HepG2 (cell line): ENCODE measurements at regions not wholly inside any gene's neighbourhood (a gene's known extent, or its start where the extent isn't known, plus 50 kb on each side); places are given as distances from the start of the nearest gene placed in this dataset.

Experiments used
- DPF2 ChIP-seq: sonication (generic); formaldehyde crosslinking; IDR thresholded peaks from 2 replicates; pipeline ENCODE4 v1.4.0; 2020; ENCODE audit warnings: mild to moderate bottlenecking, low read depth, missing genetic modification reagents, borderline replicate concordance
- HNRNPUL1 ChIP-seq: fragments of 200-400 bp; formaldehyde crosslinking; IDR thresholded peaks from 2 replicates; pipeline ENCODE4 v1.6.1; 2017; ENCODE audit warnings: low read depth, mild to moderate bottlenecking, low read length, moderate library complexity
- JUND ChIP-seq: sonication (generic); formaldehyde crosslinking; IDR thresholded peaks from 2 replicates; pipeline ENCODE4 v1.8.0; 2022; ENCODE audit warnings: mild to moderate bottlenecking, missing genetic modification reagents
- KDM1A ChIP-seq: IDR thresholded peaks from 2 replicates; pipeline ENCODE4 v1.6.1; 2016; ENCODE audit warnings: missing compliant biosample characterization
- KLF16 ChIP-seq, 2 experiments: sonication (generic) in 1 of 2; formaldehyde crosslinking in 1 of 2; IDR thresholded peaks; 2 replicates each; pipeline versions ENCODE4 v1.6.1 to v1.8.0; 2016 to 2023; ENCODE audit warnings: missing genetic modification reagents in 2 of 2, missing compliant biosample characterization in 1 of 2
- POLR2AphosphoS5 ChIP-seq: IDR thresholded peaks from 2 replicates; pipeline ENCODE4 v1.6.1; 2012; ENCODE audit warnings: low read depth, low read length
- PRPF4 ChIP-seq: fragments of 200-400 bp; formaldehyde crosslinking; IDR thresholded peaks from 2 replicates; pipeline ENCODE4 v1.6.1; 2016; ENCODE audit warnings: low read length, low read depth; ENCODE audit not compliant: poor library complexity, severe bottlenecking
- ZMYM4 ChIP-seq: sonication (generic); formaldehyde crosslinking; IDR thresholded peaks from 2 replicates; pipeline ENCODE4 v1.8.1; 2023; ENCODE audit warnings: mild to moderate bottlenecking, missing genetic modification reagents
- TF ChIP-seq, protein P1 (sequence below): sonication (generic); formaldehyde crosslinking; IDR thresholded peaks from 2 replicates; pipeline ENCODE4 v1.5.0; 2020; ENCODE audit warnings: mild to moderate bottlenecking, missing genetic modification reagents, moderate library complexity

- TF ChIP-seq HNRNPUL1 (no peak), PRPF4 (no peak), KDM1A (CRISPR knock-in tag) (no peak), KLF16 (CRISPR knock-in tag; IDR thresholded peaks at IDR 0.05) (no peak), DPF2 (CRISPR knock-in tag) (no peak), POLR2AphosphoS5 (no peak), ZMYM4 (CRISPR knock-in tag) (no peak), JUND (no peak)
- TF ChIP-seq, protein P1, sequence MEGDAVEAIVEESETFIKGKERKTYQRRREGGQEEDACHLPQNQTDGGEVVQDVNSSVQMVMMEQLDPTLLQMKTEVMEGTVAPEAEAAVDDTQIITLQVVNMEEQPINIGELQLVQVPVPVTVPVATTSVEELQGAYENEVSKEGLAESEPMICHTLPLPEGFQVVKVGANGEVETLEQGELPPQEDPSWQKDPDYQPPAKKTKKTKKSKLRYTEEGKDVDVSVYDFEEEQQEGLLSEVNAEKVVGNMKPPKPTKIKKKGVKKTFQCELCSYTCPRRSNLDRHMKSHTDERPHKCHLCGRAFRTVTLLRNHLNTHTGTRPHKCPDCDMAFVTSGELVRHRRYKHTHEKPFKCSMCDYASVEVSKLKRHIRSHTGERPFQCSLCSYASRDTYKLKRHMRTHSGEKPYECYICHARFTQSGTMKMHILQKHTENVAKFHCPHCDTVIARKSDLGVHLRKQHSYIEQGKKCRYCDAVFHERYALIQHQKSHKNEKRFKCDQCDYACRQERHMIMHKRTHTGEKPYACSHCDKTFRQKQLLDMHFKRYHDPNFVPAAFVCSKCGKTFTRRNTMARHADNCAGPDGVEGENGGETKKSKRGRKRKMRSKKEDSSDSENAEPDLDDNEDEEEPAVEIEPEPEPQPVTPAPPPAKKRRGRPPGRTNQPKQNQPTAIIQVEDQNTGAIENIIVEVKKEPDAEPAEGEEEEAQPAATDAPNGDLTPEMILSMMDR (CRISPR knock-in tag), result no peak
Observed at GRCh38 chr5:4642525-4642924, 497.6 kb upstream of the ADAMTS16 start.
